ENCODE measurements at regions not wholly inside any gene's neighbourhood (a gene's known extent, or its start where the extent isn't known, plus 50 kb on each side); places are given as distances from the start of the nearest gene placed in this dataset.

GRCh38 chr4:43360296-43360695, 467.8 kb downstream of the GRXCR1 start:
- Histone ChIP-seq H2AFZ (ENCODE audit: low read depth, low read length) (no peak overlapping the region), H3K4me2 (ENCODE audit: insufficient read depth, low read length) (no peak overlapping the region)
- CTCF ChIA-PET (ENCODE audit: low intra/inter-chr PET ratio) = no interaction called here

More at GRCh38 chr4:43360296-43360695, 467.8 kb downstream of the GRXCR1 start:
- no peaks in the 10 kb centered on the region for H3K79me2 ChIP-seq (ENCODE audit: control insufficient read depth, insufficient read depth, low read length)
- no peaks in the 10 kb centered on the region for H3K36me3 ChIP-seq (ENCODE audit: control insufficient read depth, insufficient read depth, low read length)
- in situ Hi-C loops (cut with MboI) (no loop called here), intact Hi-C loops (cut with micrococcal nuclease) (no loop called here)
- H3K4me3 ChIP-seq = no peak overlapping the region
- no TSS peak for BruUV-seq (replicated peaks)
- H4K20me1 ChIP-seq (replicated peaks; ENCODE audit: control insufficient read depth, insufficient read depth, low read length) = no peaks in the 10 kb centered on the region
- WGBS (ENCODE audit: insufficient coverage, low coverage, missing lambda C conversion rate) = 0% methylated on average over 2 of the region's 2 CpGs
- H3K9ac ChIP-seq (ENCODE audit: insufficient read depth in 1 of 2, low read depth in 2 of 2, low read length in 2 of 2) = no peak overlapping the region
- peaks cover 2% of the 10 kb centered on the region for H3K9me3 ChIP-seq (replicated peaks; ENCODE audit: control insufficient read depth, insufficient read depth, low read depth, low read length)
- H3K27ac ChIP-seq (ENCODE audit: extremely low read depth, low read depth, low read length) = no peak overlapping the region
- no peaks in the 10 kb centered on the region for H3K27me3 ChIP-seq (ENCODE audit: control insufficient read depth in 2 of 2, insufficient read depth in 2 of 2, low read length in 2 of 2)
- ATAC-seq = no peak
- TF ChIP-seq SUPT5H (IDR thresholded peaks at IDR 0.05) (no peak), ZNF282 (CRISPR knock-in tag; IDR thresholded peaks at IDR 0.05) (no peak), ERF (CRISPR knock-in tag; IDR thresholded peaks at IDR 0.05) (no peak), KDM1A (IDR thresholded peaks at IDR 0.05) (no peak), PBX2 (CRISPR knock-in tag; IDR thresholded peaks at IDR 0.05; ENCODE audit: low read depth) (no peak), PBX2 (tag; conservative IDR thresholded peaks at IDR 0.05; ENCODE audit: low read depth) (no peak), ELF1 (tag; IDR thresholded peaks at IDR 0.05) (no peak), TAF15 (IDR thresholded peaks at IDR 0.05; ENCODE audit: low read depth, low read length) (no peak), ZNF639 (CRISPR knock-in tag; conservative IDR thresholded peaks at IDR 0.05 in 1 of 2, IDR thresholded peaks at IDR 0.05 in 1 of 2) (no peak), TEAD2 (tag; IDR thresholded peaks at IDR 0.05) (no peak), CAMTA2 (CRISPR knock-in tag; conservative IDR thresholded peaks at IDR 0.05) (no peak), CREB1 (IDR thresholded peaks at IDR 0.05) (no peak), CREB1 (CRISPR knock-in tag; IDR thresholded peaks at IDR 0.05) (no peak), RBM34 (IDR thresholded peaks at IDR 0.05; ENCODE audit: borderline replicate concordance, insufficient read depth, low read length) (no peak), HEY1 (CRISPR knock-in tag; IDR thresholded peaks at IDR 0.05; ENCODE audit: borderline replicate concordance) (no peak)
- no peak for DNase-seq (ENCODE audit: extremely low read depth in 1 of 4, low spot score in 3 of 4)
- POLR2A ChIA-PET = no interaction called here
- no peak for FAIRE-seq
- no peaks in the 10 kb centered on the region for H3K9me1 ChIP-seq (ENCODE audit: control insufficient read depth, insufficient read depth, low read length)
- no peaks in the 10 kb centered on the region for H3K4me1 ChIP-seq (replicated peaks in 1 of 2; ENCODE audit: control insufficient read depth in 2 of 2, insufficient read depth in 2 of 2, low read length in 2 of 2)
